Head of caudate nucleus (tissue), 42 donors: ENCODE measurements at regions not wholly inside any gene's neighbourhood (a gene's known extent, or its start where the extent isn't known, plus 50 kb on each side); places are given as distances from the start of the nearest gene placed in this dataset.

ENCODE experiments used
- DNase-seq, 42 donors: peaks; one replicate each; pipeline versions ENCODE4 v3.0.0 to v3.0.0-alpha.2; 2020 to 2021; ENCODE audit warnings: mixed read lengths in 7 of 42
- intact Hi-C: fragments of 100-400 bp; cut with DNase I; formaldehyde crosslinking; loops from one replicate; pipeline ENCODE4 v1.15.0; 2022

- intact Hi-C loops: no loop called here
- peak in 12 of 42 donors; percentile 3 to 35 (median 13) for DNase-seq
Measured at GRCh38 chr22:49381595-49382450, 445.9 kb downstream of the BRD1 start.

DNA sequence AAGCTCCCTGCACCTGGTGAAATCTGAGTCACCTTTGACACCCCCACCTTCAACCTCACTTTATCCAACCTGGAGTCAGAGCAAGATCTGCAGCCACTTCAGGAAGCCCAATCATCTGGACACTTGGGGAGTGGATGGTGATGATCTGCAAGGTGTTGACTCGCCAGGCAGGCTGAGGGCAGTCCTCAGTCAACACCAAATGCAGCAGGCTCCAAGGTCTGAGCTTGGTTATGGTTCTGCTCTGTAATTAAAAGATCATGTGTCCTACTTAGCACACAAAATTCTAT, 446.9 kb downstream of the BRD1 start:
- peak in 6 of 42 donors; percentile 3 to 17 (median 4) for DNase-seq
- intact Hi-C loops: no loop called here

DNA sequence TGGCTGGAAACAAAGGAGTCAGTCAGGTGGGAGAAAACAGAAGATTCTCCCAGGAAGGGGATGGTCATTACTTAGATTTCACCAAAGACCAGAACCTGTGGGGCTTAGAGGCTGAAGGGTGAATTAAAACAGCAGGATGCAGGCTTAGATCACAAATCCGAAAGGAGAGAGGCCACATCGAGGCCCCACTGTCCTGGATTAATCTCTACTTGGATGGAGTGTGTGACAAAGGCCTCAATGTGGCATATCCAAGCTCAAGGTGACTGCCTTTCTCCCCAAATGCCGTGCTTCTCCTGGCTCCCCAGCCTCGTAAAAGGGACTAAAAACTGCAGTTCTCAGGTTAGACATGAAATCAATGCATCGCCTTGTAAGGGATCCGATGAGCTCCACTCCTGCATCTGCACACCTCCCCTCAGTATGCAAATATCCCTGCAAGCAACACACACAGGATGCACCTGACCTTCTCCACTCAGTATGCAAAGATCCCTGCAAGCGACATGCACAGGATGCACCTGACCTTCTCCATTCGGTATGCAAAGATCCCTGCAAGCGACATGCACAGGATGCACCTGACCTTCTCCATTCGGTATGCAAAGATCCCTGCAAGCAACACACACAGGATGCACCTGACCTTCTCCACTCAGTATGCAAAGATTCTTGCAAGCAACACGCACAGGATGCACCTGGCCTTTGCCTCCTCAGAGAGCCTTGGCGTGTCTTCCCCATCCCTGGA, 447.4 kb downstream of the BRD1 start:
- peak in 7 of 42 donors; percentile 3 to 22 (median 7) for DNase-seq
- intact Hi-C loops: no loop called here

DNA sequence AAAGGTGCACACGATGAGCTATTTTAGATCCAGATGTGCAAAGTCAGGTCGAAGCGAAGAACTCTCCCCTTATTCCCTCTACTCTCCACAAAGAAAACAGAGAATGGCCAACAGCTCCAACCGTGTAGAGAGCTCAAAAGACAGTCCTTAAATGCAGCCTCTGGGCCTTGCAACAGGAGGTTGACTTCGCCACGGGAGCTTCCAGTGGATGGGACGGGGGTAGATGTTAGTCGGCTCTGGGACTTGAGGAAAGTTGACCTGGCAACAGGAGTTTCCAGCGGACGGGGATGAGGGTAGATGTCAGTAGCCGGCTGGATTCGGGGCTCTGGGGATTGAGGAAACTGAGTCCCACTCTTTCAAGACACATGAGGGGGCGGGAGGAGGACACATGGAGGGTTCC, 450.4 kb downstream of the BRD1 start:
- peak in 12 of 42 donors; percentile 4 to 35 (median 8) for DNase-seq
- intact Hi-C loops: no loop called here

GRCh38 chr22:49373801-49374226, 453.9 kb downstream of the BRD1 start:
- DNase-seq: peak in 14 of 42 donors; percentile 4 to 36 (median 14)
- intact Hi-C loops: no loop called here

GRCh38 chr22:49373289-49373666, 454.4 kb downstream of the BRD1 start:
- DNase-seq: peak in 8 of 42 donors; percentile 1 to 13 (median 4)
- intact Hi-C loops: no loop called here

- peak in 25 of 42 donors; percentile 5 to 63 (median 24) for DNase-seq
- intact Hi-C loops: no loop called here
Measured at GRCh38 chr22:49372530-49373288, 455.0 kb downstream of the BRD1 start.

DNA sequence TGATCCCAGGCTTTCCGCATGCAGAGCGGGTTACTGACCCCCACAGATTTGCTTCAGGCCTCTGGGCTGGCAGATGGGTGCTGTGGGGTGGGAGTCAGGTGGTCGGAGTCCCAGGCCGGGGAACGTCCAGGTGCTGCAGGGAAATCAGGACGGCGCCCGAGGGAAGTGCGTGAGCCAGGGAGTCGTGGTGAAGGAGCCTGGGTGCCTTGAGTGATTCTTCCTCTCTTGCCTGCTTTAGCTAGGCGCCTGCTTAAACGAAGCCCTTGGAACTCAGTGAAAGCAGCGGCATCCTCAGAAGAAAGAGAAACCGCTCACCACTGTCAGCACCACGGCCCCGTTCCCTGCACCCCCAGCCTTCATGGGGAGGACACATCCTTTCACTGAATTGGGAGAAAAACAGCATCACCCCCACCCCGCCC, 455.6 kb downstream of the BRD1 start:
- DNase-seq: peak in 14 of 42 donors; percentile 1 to 41 (median 14)
- intact Hi-C loops: no loop called here

- peak in 14 of 42 donors; percentile 1 to 33 (median 9) for DNase-seq
- intact Hi-C loops: no loop called here
Measured at GRCh38 chr22:49371325-49372110, 456.2 kb downstream of the BRD1 start.

DNA sequence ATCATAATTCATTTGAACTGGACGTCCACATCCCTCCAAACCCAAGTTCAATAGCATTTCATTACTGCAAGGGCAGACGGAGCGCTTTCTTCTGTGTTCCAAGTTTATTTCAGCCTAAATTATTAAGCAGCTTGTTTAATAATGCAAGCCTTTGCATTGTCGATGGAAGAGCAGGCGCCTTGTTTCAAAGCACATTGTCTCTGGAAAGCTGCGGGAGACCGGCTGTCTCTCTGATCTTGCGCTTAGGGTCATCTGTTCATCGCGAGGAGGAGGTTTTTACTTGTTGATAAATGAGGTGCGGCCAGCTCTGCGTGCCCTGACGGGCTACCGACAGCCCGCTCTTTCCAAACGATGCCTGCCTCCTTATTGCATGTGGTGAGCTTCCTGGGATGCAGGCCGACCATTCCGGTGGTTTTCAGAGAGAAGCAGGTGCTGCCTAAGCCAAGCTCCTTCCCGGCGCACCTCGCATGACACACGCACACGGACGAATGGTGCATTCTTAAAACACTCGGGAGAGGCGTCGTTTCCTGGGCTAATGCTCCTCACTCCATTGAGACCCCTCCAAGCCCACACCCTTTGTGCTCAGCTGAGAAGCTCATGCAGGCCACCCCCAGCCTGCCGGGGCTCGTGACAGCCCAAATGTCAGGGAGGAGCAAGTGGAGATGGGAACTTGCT, 456.9 kb downstream of the BRD1 start:
- DNase-seq: peak in 15 of 42 donors; percentile 2 to 30 (median 7)
- intact Hi-C loops: no loop called here

DNA sequence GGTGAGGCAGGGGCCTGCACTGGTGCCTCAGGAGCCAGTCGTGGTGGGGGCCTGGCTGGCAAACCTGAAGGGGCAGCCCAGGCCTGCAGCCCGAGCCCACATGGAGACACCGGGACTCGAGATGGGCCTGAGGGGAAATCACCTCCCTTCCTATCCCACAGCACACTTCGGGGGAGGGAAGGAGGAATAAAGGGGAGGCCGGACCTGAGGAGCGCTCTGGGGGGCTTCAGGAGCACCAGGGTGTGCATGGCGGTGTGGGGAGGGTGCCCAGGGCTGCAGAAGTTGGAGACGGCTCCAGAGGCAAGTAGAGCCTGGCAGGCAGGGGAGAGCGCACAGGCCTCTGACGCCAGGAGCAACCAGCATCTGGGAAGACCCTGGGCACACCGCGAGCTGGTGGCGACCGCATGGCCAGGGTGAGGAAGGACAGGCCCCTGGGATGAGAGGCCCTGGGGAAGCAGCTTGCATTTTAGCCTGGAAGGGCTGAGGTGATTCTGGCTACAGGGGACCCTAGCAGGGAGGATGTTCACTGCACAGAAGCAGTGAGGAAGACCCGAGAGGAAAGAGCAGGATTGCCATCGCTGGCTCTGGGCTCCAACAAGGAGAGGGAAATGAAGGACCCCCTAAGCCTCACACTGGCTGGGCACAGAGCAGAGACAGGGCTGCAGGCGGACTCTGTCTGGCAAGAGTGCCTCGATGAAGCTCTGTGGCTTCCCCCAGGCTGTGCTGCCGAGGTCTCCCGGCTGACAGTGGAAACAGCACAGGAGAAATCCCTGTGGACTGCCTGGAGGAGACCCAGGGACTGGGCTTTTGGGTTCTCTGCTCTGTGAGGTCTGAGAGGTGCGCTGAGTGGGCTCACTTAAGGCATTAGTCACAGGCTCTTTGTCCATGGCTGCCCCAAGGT, 457.7 kb downstream of the BRD1 start:
- intact Hi-C loops: no loop called here
- DNase-seq: peak in 15 of 42 donors; percentile 1 to 34 (median 9)

- intact Hi-C loops: no loop called here
- peak in 16 of 42 donors; percentile 1 to 36 (median 10) for DNase-seq
Measured at GRCh38 chr22:49368976-49369725, 458.5 kb downstream of the BRD1 start.

DNA sequence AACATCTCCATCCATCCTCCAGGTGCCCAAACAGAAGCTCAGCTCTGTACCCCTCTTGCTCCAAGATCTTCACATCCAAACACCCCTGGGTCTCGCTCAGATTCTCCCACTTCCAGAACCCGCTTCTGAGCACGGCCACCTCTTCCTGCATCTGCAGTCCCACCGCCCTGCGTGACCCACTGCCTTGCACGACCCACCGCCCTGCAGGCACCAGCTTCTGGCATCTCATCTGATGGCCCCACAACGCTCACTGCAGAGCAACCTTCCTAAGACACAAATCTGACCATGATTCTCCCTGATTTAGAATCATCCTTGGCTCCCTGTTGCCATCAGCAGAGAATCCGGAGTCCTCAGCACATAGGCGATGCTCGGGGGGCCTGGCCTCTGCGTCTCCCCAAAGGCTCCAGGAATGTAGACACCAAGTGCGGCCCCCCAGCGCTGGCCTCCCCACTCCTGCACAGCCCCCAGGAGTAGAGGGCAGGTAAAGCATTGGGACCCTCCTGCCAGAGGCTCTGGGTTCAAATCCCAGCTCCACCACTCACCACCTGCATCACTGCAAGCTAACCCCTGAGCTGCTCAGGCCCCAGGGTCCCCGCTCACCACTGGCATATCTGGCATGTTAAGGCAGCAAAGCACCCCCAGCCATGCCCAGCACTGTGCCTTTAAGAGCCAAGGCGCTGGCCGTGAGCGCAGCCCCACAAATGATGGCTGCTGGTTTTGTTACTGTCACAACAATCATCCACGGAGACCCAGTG, 459.3 kb downstream of the BRD1 start:
- intact Hi-C loops: no loop called here
- DNase-seq: peak in 18 of 42 donors; percentile 2 to 35 (median 7)

DNA sequence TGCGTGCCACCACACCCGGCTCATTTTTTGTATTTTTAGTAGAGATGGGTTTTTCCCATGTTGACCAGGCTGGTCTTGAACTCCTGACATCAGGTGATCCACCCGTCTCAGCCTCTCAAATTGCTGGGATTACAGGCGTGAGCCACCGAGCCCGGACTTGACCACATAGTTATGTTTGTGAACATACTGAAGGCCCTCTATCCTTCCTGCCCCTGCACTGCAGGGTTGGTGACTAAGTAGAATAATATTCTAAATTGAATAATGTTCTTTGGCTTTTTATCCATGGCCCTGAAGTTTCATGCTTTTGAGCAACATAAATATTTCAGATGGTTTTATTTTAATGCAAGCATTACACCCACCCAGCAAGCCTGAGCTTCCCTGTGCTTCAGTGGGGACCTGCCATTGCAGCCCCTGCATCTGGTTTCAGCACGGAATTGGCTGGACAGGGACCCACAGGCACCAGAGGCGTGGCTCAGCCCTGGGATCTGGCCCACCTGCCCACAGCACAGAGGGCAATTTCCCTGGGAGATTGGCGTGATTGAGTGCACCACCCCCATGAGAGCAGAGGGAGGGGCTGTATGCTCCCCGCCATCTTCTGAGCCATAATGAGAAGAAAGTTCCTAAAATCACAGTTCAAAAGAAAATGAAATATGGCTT, 460.5 kb downstream of the BRD1 start:
- intact Hi-C loops: no loop called here
- peak in 16 of 42 donors; percentile 1 to 35 (median 6) for DNase-seq

- peak in 13 of 42 donors; percentile 1 to 23 (median 5) for DNase-seq
- intact Hi-C loops: no loop called here
Measured at GRCh38 chr22:49366437-49366836, 461.2 kb downstream of the BRD1 start.
